Vagina (tissue), 2 donors: ENCODE measurements at regions not wholly inside any gene's neighbourhood (a gene's known extent, or its start where the extent isn't known, plus 50 kb on each side); places are given as distances from the start of the nearest gene placed in this dataset.

ENCODE experiments used
- POLR2A ChIP-seq, 2 donors: fragments of 450-650 bp; IDR thresholded peaks; one replicate each; pipeline ENCODE4 v1.6.1; 2017; ENCODE audit warnings: antibody characterized with exemption in 2 of 2, mild to moderate bottlenecking in 2 of 2, moderate library complexity in 2 of 2
- POLR2AphosphoS5 ChIP-seq, 2 donors: sonication (generic); formaldehyde crosslinking; IDR thresholded peaks; one replicate each; pipeline ENCODE4 v1.9.0; 2017; ENCODE audit warnings: antibody characterized with exemption in 2 of 2, mild to moderate bottlenecking in 2 of 2, low read depth in 1 of 2; ENCODE audit not compliant: insufficient read depth in 1 of 2
- TF ChIP-seq, protein P1 (sequence below), 3 experiments: fragments of 450-650 bp in 2 of 3; fragments of 200-600 bp in 1 of 3; sonication (generic) in 1 of 3; IDR thresholded peaks; one replicate each; pipeline ENCODE4 v1.5.1; 2017 to 2019; ENCODE audit warnings: antibody characterized with exemption in 3 of 3, mild to moderate bottlenecking in 2 of 3, moderate library complexity in 2 of 3

GRCh38 chr2:175318542-175318941 is 137.0 kb upstream of the ATP5MC3 start:
- TF ChIP-seq POLR2A (IDR thresholded peaks at IDR 0.05) (no peak), POLR2AphosphoS5 (IDR thresholded peaks at IDR 0.05; ENCODE audit: insufficient read depth in 1 of 2, low read depth in 1 of 2) (no peak)
- TF ChIP-seq, protein P1, sequence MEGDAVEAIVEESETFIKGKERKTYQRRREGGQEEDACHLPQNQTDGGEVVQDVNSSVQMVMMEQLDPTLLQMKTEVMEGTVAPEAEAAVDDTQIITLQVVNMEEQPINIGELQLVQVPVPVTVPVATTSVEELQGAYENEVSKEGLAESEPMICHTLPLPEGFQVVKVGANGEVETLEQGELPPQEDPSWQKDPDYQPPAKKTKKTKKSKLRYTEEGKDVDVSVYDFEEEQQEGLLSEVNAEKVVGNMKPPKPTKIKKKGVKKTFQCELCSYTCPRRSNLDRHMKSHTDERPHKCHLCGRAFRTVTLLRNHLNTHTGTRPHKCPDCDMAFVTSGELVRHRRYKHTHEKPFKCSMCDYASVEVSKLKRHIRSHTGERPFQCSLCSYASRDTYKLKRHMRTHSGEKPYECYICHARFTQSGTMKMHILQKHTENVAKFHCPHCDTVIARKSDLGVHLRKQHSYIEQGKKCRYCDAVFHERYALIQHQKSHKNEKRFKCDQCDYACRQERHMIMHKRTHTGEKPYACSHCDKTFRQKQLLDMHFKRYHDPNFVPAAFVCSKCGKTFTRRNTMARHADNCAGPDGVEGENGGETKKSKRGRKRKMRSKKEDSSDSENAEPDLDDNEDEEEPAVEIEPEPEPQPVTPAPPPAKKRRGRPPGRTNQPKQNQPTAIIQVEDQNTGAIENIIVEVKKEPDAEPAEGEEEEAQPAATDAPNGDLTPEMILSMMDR (IDR thresholded peaks at IDR 0.05) = no peak
